ENCODE measurements at regions not wholly inside any gene's neighbourhood (a gene's known extent, or its start where the extent isn't known, plus 50 kb on each side); places are given as distances from the start of the nearest gene placed in this dataset.

GRCh38 chr19:31439270-31439573, 90.0 kb upstream of the TSHZ3 start:
- Histone ChIP-seq H3K27ac (ENCODE audit: low read depth in 2 of 2, low read length in 1 of 2) (no peak overlapping the region), H3K4me1 (ENCODE audit: control insufficient read depth in 2 of 2, insufficient read depth in 2 of 2, low read length in 1 of 2) (no peaks in the 10 kb centered on the region), H3K4me3 (ENCODE audit: low read depth in 1 of 2, low read length in 2 of 2) (no peak overlapping the region), H3K27me3 (ENCODE audit: control insufficient read depth in 1 of 2, insufficient read depth in 2 of 2, low read length in 2 of 2) (no peaks in the 10 kb centered on the region), H3K36me3 (ENCODE audit: control insufficient read depth in 2 of 2, insufficient read depth in 2 of 2, low read length in 1 of 2) (no peaks in the 10 kb centered on the region), H3K9me3 (ENCODE audit: control insufficient read depth in 2 of 2, insufficient read depth in 1 of 2, low read depth in 1 of 2, low read length in 1 of 2) (peaks cover 0 to 3% of the 10 kb centered on the region in 2 donors)
- 34 to 53% methylated on average over 4 of the region's 4 CpGs for WGBS, 2 donors

GRCh38 chr19:31444931-31445330, 95.7 kb upstream of the TSHZ3 start:
- WGBS, 2 donors = 73 to 78% methylated on average over 4 of the region's 4 CpGs
- H3K4me1 ChIP-seq (ENCODE audit: control insufficient read depth in 2 of 2, insufficient read depth in 2 of 2, low read length in 1 of 2) = no peaks in the 10 kb centered on the region
- H3K4me3 ChIP-seq (ENCODE audit: low read depth in 1 of 2, low read length in 2 of 2) = no peak overlapping the region
- no peaks in the 10 kb centered on the region for H3K27me3 ChIP-seq (ENCODE audit: control insufficient read depth in 1 of 2, insufficient read depth in 2 of 2, low read length in 2 of 2)
- no peaks in the 10 kb centered on the region for H3K36me3 ChIP-seq (ENCODE audit: control insufficient read depth in 2 of 2, insufficient read depth in 2 of 2, low read length in 1 of 2)
- H3K9me3 ChIP-seq (ENCODE audit: control insufficient read depth in 2 of 2, insufficient read depth in 1 of 2, low read depth in 1 of 2, low read length in 1 of 2) = peaks cover 3 to 5% of the 10 kb centered on the region in 2 donors
- no peak overlapping the region for H3K27ac ChIP-seq (ENCODE audit: low read depth in 2 of 2, low read length in 1 of 2)

DNA sequence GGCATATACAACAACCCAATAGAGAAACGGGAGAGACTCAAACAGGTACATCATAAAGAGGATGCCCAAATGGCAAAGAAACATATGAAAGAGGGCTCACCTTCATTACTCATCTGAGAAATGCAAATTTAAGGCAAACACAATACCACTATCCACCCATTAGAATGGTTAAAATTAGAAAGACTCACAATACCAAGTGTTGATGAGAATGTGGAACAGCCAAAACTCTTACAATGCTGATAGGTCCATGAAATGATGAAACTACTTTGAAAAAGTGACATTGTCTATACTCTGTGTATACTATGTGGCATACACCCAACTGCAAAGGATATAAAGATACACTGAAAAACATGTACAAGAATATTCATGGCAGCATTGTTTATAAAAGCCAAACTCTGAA, 96.2 kb upstream of the TSHZ3 start:
- Histone ChIP-seq H3K9me3 (ENCODE audit: control insufficient read depth in 2 of 2, insufficient read depth in 1 of 2, low read depth in 1 of 2, low read length in 1 of 2) (peaks cover 3 to 5% of the 10 kb centered on the region in 2 donors), H3K4me1 (ENCODE audit: control insufficient read depth in 2 of 2, insufficient read depth in 2 of 2, low read length in 1 of 2) (no peaks in the 10 kb centered on the region)
- 74 to 83% methylated on average over 1 of the region's 1 CpG for WGBS, 2 donors

DNA sequence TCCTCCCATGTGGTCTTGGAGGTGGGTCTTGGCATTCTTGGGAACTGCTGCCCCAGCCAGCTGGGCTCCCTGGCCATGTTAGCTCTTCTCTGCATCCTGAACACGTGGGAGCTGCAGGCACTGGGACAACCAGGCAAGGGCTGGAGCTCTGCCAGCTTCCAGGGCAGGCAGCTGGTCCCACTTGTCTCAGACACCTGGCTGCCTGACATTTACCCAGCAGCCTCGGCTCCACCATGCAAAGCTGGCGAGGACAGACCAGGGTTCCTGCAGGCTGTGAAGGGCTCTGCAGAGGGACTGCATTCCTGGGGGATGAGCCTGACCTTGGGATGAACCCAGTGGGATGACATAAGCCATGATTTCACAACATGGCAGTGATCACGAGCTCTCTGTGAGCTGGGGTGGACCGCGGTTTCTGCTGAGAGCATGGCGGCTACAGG, 99.0 kb upstream of the TSHZ3 start:
- no peaks in the 10 kb centered on the region for H3K4me1 ChIP-seq (ENCODE audit: control insufficient read depth in 2 of 2, insufficient read depth in 2 of 2, low read length in 1 of 2)
- no peak overlapping the region for H3K4me3 ChIP-seq (ENCODE audit: low read depth in 1 of 2, low read length in 2 of 2)
- H3K27ac ChIP-seq (ENCODE audit: low read depth in 2 of 2, low read length in 1 of 2) = no peak overlapping the region
- no peaks in the 10 kb centered on the region for H3K36me3 ChIP-seq (ENCODE audit: control insufficient read depth in 2 of 2, insufficient read depth in 2 of 2, low read length in 1 of 2)
- H3K27me3 ChIP-seq (ENCODE audit: control insufficient read depth in 1 of 2, insufficient read depth in 2 of 2, low read length in 2 of 2) = no peaks in the 10 kb centered on the region
- peaks cover 3 to 5% of the 10 kb centered on the region in 2 donors for H3K9me3 ChIP-seq (ENCODE audit: control insufficient read depth in 2 of 2, insufficient read depth in 1 of 2, low read depth in 1 of 2, low read length in 1 of 2)
- 50 to 52% methylated on average over 7 of the region's 7 CpGs for WGBS, 2 donors

More for the DNA sequence above, 96.2 kb upstream of the TSHZ3 start:
- H3K4me3 ChIP-seq (ENCODE audit: low read depth in 1 of 2, low read length in 2 of 2) = no peak overlapping the region
- H3K27me3 ChIP-seq (ENCODE audit: control insufficient read depth in 1 of 2, insufficient read depth in 2 of 2, low read length in 2 of 2) = no peaks in the 10 kb centered on the region
- H3K36me3 ChIP-seq (ENCODE audit: control insufficient read depth in 2 of 2, insufficient read depth in 2 of 2, low read length in 1 of 2) = no peaks in the 10 kb centered on the region
- no peak overlapping the region for H3K27ac ChIP-seq (ENCODE audit: low read depth in 2 of 2, low read length in 1 of 2)

DNA sequence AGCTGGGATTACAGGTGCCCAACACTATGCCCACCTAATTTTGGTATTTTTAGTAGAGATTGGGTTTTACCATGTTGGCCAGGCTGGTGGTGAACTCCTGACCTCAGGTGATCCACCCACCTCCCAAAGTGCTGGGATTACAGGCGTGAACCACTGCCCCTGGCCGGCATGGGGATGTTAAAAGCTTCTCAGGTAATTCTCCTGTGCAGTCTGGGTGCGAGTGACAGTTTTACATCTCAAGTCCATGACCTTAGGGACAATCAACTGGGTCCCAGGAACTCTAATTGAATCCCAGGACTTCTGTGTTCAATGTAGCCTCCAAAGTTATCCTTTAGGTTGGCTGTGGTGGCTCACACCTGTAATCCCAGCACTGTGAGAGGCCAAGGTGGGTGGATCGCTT, 100.1 kb upstream of the TSHZ3 start:
- H3K4me1 ChIP-seq (ENCODE audit: control insufficient read depth in 2 of 2, insufficient read depth in 2 of 2, low read length in 1 of 2) = no peaks in the 10 kb centered on the region
- no peak overlapping the region for H3K27ac ChIP-seq (ENCODE audit: low read depth in 2 of 2, low read length in 1 of 2)
- no peaks in the 10 kb centered on the region for H3K36me3 ChIP-seq (ENCODE audit: control insufficient read depth in 2 of 2, insufficient read depth in 2 of 2, low read length in 1 of 2)
- peaks cover 3 to 5% of the 10 kb centered on the region in 2 donors for H3K9me3 ChIP-seq (ENCODE audit: control insufficient read depth in 2 of 2, insufficient read depth in 1 of 2, low read depth in 1 of 2, low read length in 1 of 2)
- 86% methylated on average over 4 of the region's 4 CpGs for WGBS, 2 donors
- no peaks in the 10 kb centered on the region for H3K27me3 ChIP-seq (ENCODE audit: control insufficient read depth in 1 of 2, insufficient read depth in 2 of 2, low read length in 2 of 2)
- no peak overlapping the region for H3K4me3 ChIP-seq (ENCODE audit: low read depth in 1 of 2, low read length in 2 of 2)

DNA sequence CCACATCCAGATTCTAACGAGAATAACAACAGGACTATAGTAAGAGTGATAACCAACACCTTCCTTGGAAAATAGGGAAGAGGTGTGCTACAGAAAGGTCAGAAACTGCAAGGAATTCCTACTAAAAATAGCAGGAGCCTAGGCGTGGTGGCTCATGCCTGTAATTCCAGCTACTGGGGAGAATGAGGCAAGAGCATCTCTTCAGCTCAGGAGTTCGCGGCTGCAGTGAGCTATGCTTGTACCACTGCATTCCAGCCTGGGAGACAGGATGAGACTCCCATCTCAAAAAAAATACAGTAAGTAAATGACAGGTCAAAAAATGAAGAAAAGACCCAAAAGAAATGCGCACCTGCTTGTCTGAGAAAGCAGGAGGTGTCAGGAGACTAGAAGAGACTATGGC, 101.5 kb upstream of the TSHZ3 start:
- H3K27ac ChIP-seq (ENCODE audit: low read depth in 2 of 2, low read length in 1 of 2) = no peak overlapping the region
- H3K36me3 ChIP-seq (ENCODE audit: control insufficient read depth in 2 of 2, insufficient read depth in 2 of 2, low read length in 1 of 2) = no peaks in the 10 kb centered on the region
- no peaks in the 10 kb centered on the region for H3K27me3 ChIP-seq (ENCODE audit: control insufficient read depth in 1 of 2, insufficient read depth in 2 of 2, low read length in 2 of 2)
- 82 to 85% methylated on average over 5 of the region's 5 CpGs for WGBS, 2 donors
- H3K9me3 ChIP-seq (ENCODE audit: control insufficient read depth in 2 of 2, insufficient read depth in 1 of 2, low read depth in 1 of 2, low read length in 1 of 2) = peaks cover 3 to 5% of the 10 kb centered on the region in 2 donors
- no peak overlapping the region for H3K4me3 ChIP-seq (ENCODE audit: low read depth in 1 of 2, low read length in 2 of 2)
- H3K4me1 ChIP-seq (ENCODE audit: control insufficient read depth in 2 of 2, insufficient read depth in 2 of 2, low read length in 1 of 2) = no peaks in the 10 kb centered on the region

DNA sequence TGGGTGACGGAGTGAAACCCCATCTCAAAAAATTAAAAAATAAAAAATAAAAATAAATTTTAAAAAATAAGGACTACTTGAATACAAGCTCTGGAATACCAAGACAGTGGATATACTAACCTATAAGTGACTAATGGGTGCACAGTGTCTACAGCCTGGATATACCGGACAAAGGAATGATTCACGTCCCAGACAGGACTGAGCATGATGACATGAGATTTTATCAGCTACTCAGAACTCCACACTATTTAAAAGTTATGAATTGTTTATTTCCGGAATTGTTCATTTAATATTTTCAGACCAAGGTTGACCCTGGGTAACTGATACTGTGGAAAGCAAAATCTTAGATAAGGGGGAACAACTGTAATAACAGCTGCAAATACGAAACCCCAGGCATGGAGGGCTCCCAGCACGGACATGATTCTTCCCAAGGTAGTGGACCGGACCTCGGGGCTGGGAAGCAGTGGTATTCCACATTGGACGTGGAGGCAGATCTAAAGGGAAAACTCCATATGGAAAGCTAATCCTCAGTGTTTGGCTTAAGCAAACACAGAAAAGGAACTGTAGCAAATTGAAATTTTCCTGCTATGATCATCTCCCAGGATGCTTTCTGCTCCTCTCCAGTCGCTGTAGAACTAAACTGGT, 102.6 kb upstream of the TSHZ3 start:
- Histone ChIP-seq H3K4me1 (ENCODE audit: control insufficient read depth in 2 of 2, insufficient read depth in 2 of 2, low read length in 1 of 2) (no peaks in the 10 kb centered on the region), H3K9me3 (ENCODE audit: control insufficient read depth in 2 of 2, insufficient read depth in 1 of 2, low read depth in 1 of 2, low read length in 1 of 2) (peaks cover 3 to 5% of the 10 kb centered on the region in 2 donors), H3K27ac (ENCODE audit: low read depth in 2 of 2, low read length in 1 of 2) (no peak overlapping the region), H3K36me3 (ENCODE audit: control insufficient read depth in 2 of 2, insufficient read depth in 2 of 2, low read length in 1 of 2) (no peaks in the 10 kb centered on the region), H3K4me3 (ENCODE audit: low read depth in 1 of 2, low read length in 2 of 2) (no peak overlapping the region), H3K27me3 (ENCODE audit: control insufficient read depth in 1 of 2, insufficient read depth in 2 of 2, low read length in 2 of 2) (no peaks in the 10 kb centered on the region)
- WGBS, 2 donors = 73 to 76% methylated on average over 10 of the region's 10 CpGs

DNA sequence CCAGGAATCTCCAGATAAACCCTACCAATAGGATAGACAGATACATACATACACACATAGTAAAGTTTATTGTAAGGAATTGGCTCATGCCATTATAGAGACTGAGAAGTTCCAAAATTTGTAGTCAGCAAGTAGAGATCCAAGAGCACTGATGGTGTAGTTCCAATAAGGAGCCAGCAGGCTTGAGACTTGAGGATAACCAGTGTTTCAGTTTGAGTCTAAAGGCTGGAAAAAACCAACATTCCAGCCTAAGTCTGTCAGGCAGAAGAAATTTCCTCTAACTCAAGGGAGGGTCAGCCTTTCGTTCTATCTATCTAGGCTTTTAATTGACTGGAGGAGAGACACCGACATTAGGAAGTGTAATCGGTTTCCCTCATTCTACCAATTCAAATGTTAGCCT, 110.2 kb upstream of the TSHZ3 start:
- no peak overlapping the region for H3K27ac ChIP-seq (ENCODE audit: low read depth in 2 of 2, low read length in 1 of 2)
- no peaks in the 10 kb centered on the region for H3K4me1 ChIP-seq (ENCODE audit: control insufficient read depth in 2 of 2, insufficient read depth in 2 of 2, low read length in 1 of 2)
- no peaks in the 10 kb centered on the region for H3K36me3 ChIP-seq (ENCODE audit: control insufficient read depth in 2 of 2, insufficient read depth in 2 of 2, low read length in 1 of 2)
- no peaks in the 10 kb centered on the region for H3K9me3 ChIP-seq (ENCODE audit: control insufficient read depth in 2 of 2, insufficient read depth in 1 of 2, low read depth in 1 of 2, low read length in 1 of 2)
- H3K4me3 ChIP-seq (ENCODE audit: low read depth in 1 of 2, low read length in 2 of 2) = no peak overlapping the region
- WGBS, 2 donors = 90 to 91% methylated on average over 3 of the region's 3 CpGs
- no peaks in the 10 kb centered on the region for H3K27me3 ChIP-seq (ENCODE audit: control insufficient read depth in 1 of 2, insufficient read depth in 2 of 2, low read length in 2 of 2)

DNA sequence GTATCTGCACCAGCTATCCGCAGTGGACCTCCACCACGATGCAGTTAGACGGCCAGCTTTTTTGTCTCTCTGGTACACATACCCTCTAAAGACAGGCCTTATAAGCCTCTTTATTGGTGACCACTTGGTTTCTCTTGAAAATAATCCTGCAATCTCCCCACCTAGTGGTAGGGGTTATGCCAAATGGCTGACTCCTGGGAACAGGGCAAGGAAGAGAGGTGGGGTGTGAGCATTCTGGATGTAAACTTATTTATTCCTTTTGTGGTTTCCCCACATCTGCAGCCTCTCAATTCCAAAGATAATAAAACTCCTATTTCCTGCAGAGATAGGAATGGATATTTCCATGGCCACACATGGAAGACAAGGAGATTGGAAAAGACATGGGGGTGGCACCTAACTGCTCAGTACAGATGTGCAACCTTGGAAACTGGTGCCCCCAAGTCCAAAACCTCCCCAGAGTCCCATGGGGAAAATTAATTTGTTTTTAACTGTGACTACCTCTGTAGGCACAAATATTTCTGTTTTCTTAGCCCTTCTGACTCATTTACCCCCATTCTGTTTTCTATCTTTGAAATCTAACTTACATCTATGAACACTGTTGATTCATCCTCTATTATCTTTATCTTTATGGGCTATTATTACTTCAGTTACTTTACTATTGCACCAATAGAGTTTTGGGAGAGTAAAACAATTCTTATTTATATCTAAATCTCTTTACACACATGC, 112.7 kb upstream of the TSHZ3 start:
- no peaks in the 10 kb centered on the region for H3K9me3 ChIP-seq (ENCODE audit: control insufficient read depth in 2 of 2, insufficient read depth in 1 of 2, low read depth in 1 of 2, low read length in 1 of 2)
- H3K4me1 ChIP-seq (ENCODE audit: control insufficient read depth in 2 of 2, insufficient read depth in 2 of 2, low read length in 1 of 2) = no peaks in the 10 kb centered on the region
- no peaks in the 10 kb centered on the region for H3K36me3 ChIP-seq (ENCODE audit: control insufficient read depth in 2 of 2, insufficient read depth in 2 of 2, low read length in 1 of 2)
- WGBS, 2 donors = 91 to 96% methylated on average over 3 of the region's 3 CpGs
- no peaks in the 10 kb centered on the region for H3K27me3 ChIP-seq (ENCODE audit: control insufficient read depth in 1 of 2, insufficient read depth in 2 of 2, low read length in 2 of 2)
- H3K27ac ChIP-seq (ENCODE audit: low read depth in 2 of 2, low read length in 1 of 2) = no peak overlapping the region
- H3K4me3 ChIP-seq (ENCODE audit: low read depth in 1 of 2, low read length in 2 of 2) = no peak overlapping the region
